Left ventricle myocardium inferior (tissue), 1 donor: ENCODE measurements at regions not wholly inside any gene's neighbourhood (a gene's known extent, or its start where the extent isn't known, plus 50 kb on each side); places are given as distances from the start of the nearest gene placed in this dataset.

ENCODE experiments used
- DNase-seq: peaks from one replicate; pipeline ENCODE4 v3.0.0-alpha.2; 2020
- H3K27ac ChIP-seq: fragments of 200-600 bp; replicated peaks from 2 replicates; pipeline ENCODE4 v1.8.0; 2021
- H3K27me3 ChIP-seq: fragments of 200-600 bp; 2 replicates; pipeline ENCODE4 v1.8.0; 2021; ENCODE audit warnings: low read depth
- H3K36me3 ChIP-seq: fragments of 200-600 bp; 2 replicates; pipeline ENCODE4 v1.8.0; 2021
- H3K4me1 ChIP-seq: fragments of 200-600 bp; 2 replicates; pipeline ENCODE4 v1.8.0; 2021
- H3K4me3 ChIP-seq: fragments of 200-600 bp; 2 replicates; pipeline ENCODE4 v1.8.0; 2021; ENCODE audit warnings: mild to moderate bottlenecking, moderate library complexity
- H3K9me3 ChIP-seq: fragments of 200-600 bp; replicated peaks from 2 replicates; pipeline ENCODE4 v1.8.0; 2021
- CTCF ChIP-seq: fragments of 200-600 bp; IDR thresholded peaks from 2 replicates; pipeline ENCODE4 v1.8.0; 2021; ENCODE audit warnings: antibody characterized with exemption, mild to moderate bottlenecking, borderline replicate concordance
- intact Hi-C: fragments of 100-400 bp; cut with micrococcal nuclease; formaldehyde crosslinking; loops from one replicate; pipeline ENCODE4 v1.11.0; 2022
- donor health status: DM: no; HTN: yes; CAD: no; lungs with severe emphysema.

- Histone ChIP-seq H3K4me3 (no peak overlapping the region), H3K27me3 (no peaks in the 10 kb centered on the region), H3K36me3 (no peaks in the 10 kb centered on the region), H3K27ac (peak overlapping the region; percentile 64), H3K4me1 (peaks cover 67% of the 10 kb centered on the region), H3K9me3 (no peaks in the 10 kb centered on the region)
- intact Hi-C loops, result no loop called here
- DNase-seq, result no peak
- TF ChIP-seq CTCF, result no peak
These were observed 144.3 kb downstream of the VAPA start for GRCh38 chr18:10057894-10058791.

GRCh38 chr18:10059610-10060468 lies 146.0 kb downstream of the VAPA start:
- peak; percentile 44 for DNase-seq
- intact Hi-C loops, result no loop called here
- Histone ChIP-seq H3K9me3 (no peaks in the 10 kb centered on the region), H3K27me3 (no peaks in the 10 kb centered on the region), H3K36me3 (no peaks in the 10 kb centered on the region), H3K4me1 (peaks cover 68% of the 10 kb centered on the region), H3K4me3 (peak overlapping the region; percentile 28), H3K27ac (peak overlapping the region; percentile 64)
- TF ChIP-seq CTCF, result no peak

DNA sequence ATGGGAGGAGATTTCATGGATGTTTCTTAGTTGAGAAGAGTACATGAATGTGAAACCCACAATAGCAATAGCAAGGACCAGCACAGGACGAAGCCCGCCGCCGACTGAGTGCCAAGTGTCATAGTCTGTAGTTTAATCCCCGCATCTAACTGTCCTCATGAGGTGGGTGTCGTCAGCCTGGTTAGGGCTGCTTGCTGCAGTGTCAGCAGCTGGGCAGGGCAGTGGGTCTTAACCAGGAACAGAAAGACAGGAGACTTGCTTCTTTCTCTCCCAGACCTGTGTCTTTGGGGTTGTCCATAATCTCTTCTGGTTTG lies 146.6 kb downstream of the VAPA start:
- DNase-seq, result no peak
- H3K27me3 ChIP-seq, result no peaks in the 10 kb centered on the region
- H3K9me3 ChIP-seq, result no peaks in the 10 kb centered on the region
- intact Hi-C loops, result no loop called here
- H3K4me3 ChIP-seq, result no peak overlapping the region
- no peaks in the 10 kb centered on the region for H3K36me3 ChIP-seq
- no peak for TF ChIP-seq CTCF
- peak overlapping the region; percentile 64 for H3K27ac ChIP-seq
- peaks cover 62% of the 10 kb centered on the region for H3K4me1 ChIP-seq

DNA sequence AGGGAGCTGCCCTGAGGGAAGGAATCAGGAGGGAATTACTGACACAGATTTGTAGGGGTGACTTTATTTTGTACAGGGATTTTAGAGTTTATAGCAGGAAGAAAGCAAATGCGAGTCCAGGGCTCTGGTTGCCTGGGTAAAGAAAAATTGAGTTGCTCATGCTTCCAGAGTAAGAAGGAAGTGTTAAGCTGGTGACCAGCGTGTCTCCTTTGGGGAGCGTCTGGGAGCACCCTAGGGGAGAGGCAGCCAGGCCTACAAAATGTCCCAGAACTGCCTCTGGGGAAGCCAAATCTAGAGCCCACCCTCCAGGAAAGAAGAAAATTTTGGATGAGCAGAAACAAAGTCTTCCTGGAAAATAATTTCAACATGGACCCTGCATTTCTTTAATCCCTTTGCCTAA lies 147.0 kb downstream of the VAPA start:
- no peak for DNase-seq
- no peak overlapping the region for H3K4me3 ChIP-seq
- no peak for TF ChIP-seq CTCF
- no peaks in the 10 kb centered on the region for H3K27me3 ChIP-seq
- no peaks in the 10 kb centered on the region for H3K9me3 ChIP-seq
- intact Hi-C loops, result no loop called here
- H3K27ac ChIP-seq, result peak overlapping the region; percentile 64
- H3K4me1 ChIP-seq, result peaks cover 61% of the 10 kb centered on the region
- no peaks in the 10 kb centered on the region for H3K36me3 ChIP-seq

- DNase-seq, result no peak
These were observed 147.8 kb downstream of the VAPA start for GRCh38 chr18:10061566-10062140.

More at GRCh38 chr18:10061566-10062140, 147.8 kb downstream of the VAPA start:
- Histone ChIP-seq H3K9me3 (no peaks in the 10 kb centered on the region), H3K4me3 (no peak overlapping the region), H3K27ac (peak overlapping the region; percentile 11), H3K36me3 (no peaks in the 10 kb centered on the region), H3K4me1 (peaks cover 61% of the 10 kb centered on the region), H3K27me3 (no peaks in the 10 kb centered on the region)
- intact Hi-C loops, result no loop called here
- TF ChIP-seq CTCF, result no peak
